Ammon's horn (tissue), 1 donor: ENCODE measurements at regions not wholly inside any gene's neighbourhood (a gene's known extent, or its start where the extent isn't known, plus 50 kb on each side); places are given as distances from the start of the nearest gene placed in this dataset.
A peak's percentile ranks its signal among the peaks of the same experiment; 100 is the strongest.
"Not testable (repeated sequence)": the region's sequence is repeated elsewhere in the genome, so short reads cannot be mapped to it uniquely, and the experiment has no call there.

Experiments
- DNase-seq: peaks from one replicate; pipeline ENCODE4 v3.0.0-alpha.2; 2016; ENCODE audit warnings: low spot score

GRCh38 chr4:1589098-1589497, 95.0 kb downstream of the FAM53A start:
- DNase-seq, result no peak

GRCh38 chr4:1588306-1588705, 95.8 kb downstream of the FAM53A start:
- DNase-seq, result no peak

- no peak for DNase-seq
Measured at GRCh38 chr4:1584498-1584897, 99.6 kb downstream of the FAM53A start.

- DNase-seq, result no peak
Measured at GRCh38 chr4:1583859-1584258, 100.3 kb downstream of the FAM53A start.

DNA sequence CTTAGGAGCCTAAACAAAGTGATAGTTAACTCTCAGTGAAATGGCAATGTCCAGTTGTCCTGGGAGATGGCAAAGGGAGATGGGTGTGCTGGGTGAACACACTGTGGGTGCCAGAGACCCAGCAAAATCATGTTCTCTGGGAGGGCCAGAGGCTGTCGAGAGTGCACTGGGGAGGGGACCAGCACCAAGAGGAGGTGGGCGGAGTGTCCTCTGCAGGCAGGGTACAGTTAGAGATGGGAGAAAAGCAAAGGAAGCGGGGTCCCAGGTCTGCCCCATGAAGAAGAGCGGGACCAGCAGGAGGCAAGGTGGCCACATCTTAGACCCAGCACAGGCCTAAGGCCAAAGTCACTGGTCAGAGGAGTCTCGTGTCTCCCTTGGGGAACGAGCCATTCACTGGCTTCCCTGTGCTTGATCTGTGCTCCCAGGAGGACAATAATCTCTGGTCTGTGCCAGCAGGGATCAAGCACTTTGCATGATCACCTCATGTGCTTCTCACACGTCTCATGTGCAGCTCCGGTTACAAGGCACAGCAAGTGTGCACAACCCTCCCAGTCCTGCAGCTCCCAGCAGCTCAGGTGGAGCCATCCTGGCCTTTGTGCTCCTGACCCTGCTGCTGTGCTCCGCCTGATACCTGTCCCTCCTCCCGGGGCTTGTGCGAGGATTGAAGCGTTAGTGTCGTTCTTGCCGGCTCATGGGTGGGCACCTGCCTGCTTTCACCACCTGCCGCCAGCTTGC, 100.9 kb downstream of the FAM53A start:
- no peak for DNase-seq

GRCh38 chr4:1582227-1582626, 101.9 kb downstream of the FAM53A start:
- no peak for DNase-seq

DNA sequence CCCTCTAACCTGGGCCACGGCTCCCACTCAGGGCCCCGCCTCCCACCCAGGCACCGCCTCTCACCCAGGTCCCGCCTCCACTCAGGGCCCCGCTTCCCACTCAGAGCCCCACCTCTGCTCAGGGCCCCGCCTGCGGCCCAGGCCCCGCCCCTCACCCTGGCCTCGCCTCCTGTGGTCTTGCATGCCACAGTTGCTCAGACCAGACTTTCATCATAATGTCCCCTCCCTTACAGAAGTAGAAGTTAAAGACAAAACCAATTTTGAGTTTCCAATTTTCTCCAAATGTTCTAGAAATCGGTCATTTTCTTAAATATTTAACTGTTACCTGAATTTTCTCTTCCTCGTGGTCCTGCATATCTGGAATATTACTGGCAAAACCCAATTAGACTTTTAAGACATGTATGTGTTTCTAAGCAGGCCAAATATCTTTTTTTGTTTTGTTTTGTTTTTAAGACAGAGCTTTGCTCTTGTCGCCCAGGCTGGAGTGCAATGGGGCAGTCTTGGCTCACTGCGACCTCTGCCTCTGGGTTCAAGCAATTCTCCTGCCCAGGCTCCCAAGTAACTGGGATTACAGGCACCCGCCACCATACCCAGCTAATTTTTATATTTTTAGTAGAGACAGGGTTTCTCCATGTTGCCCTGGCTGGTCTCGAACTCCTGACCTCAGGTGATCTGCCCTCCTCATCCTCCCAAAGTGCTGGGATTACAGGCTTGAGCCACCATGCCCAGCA, 102.8 kb downstream of the FAM53A start:
- DNase-seq, result peak; percentile 79

DNA sequence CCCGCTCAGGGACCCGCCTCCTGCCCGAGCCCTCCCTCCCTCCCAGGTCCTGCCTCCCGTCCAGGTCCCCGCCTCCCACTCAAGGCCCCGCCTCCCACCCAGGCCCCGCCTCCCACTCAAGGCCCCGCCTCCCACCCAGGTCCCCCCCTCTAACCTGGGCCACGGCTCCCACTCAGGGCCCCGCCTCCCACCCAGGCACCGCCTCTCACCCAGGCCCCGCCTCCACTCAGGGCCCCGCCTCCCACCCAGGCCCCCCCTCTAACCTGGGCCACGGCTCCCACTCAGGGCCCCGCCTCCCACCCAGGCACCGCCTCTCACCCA, 103.5 kb downstream of the FAM53A start:
- not testable (repeated sequence) for DNase-seq

DNA sequence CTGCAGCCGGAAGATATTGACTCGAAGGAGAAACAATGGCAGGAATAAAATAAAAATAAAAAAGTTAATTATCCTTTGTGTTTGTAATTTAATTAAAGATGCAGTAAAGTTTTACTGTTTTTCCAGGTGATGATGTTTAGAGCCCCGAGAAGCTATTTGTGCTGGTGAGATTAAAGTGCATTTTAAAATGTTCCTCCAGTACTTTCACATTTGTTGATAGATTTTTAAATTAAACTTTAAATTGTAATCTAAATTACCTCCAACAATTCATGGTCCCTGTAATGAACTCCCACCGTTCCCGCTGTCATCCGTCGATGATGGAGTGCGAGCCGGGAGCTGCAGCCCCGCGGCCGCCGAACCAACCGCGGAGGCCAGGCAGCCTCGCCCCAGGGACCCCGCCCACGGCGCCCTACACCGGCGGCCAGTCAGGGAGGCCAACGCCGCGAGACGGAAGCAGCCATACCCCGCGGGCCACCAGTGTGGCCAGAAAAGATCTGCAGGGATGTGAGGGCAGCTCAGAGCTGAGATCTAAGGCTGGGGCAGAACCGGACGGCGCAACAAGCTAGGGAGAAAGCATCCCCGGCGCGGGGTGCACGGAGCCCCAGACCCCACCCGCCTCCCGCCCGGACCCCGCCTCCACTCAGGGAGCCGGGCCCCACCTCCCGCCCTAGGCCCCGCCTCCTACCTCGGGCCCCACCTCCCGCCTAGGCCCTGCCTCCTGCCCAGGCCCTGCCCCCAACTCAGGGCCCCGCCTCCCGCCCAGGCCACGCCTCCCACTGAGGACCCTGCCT, 104.0 kb downstream of the FAM53A start:
- DNase-seq, result peak; percentile 80

DNA sequence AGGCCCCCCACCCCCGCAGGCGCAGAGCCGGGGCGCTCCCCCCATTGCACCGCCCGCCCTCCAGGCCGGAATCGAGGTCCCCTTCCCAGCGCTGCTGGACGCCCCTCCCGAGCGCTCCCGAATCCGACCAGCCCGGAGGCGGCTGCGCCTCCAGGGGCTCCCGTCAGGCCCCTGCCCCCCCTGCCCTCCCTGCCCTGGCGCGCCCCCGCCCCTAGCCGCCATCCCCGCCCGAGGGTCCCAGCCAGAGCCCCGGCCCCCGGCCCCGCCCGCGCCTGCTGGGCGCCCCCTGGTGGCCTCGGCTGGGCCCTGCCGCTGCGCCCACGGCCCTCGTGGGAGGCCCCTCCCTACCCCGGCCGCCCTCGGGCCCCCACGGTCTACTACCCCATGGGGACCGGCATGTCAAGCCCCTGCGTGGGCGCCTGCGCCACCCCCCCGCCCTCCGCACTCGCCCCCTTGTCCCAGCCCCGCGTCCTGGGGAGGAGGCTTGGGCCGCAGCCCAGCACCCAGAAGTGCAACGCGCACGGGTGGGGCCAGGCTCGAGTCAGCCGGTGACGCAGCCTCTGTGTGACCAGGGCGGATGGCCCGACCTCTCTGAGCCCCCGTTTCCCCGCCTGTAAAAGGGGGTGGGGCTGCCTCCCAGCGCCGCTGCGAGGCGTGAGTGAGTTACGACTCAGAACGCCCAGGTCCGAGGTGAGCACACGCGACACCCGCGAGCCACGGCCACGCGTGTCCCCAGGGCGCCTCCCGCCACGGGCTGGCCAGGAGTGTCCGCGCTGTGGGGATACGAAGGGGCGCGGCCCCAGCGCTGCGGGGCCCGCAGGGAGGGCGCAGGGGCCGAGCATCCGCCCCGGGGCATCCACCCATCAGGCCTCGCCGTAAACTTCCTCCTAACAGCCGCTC, 104.9 kb downstream of the FAM53A start:
- DNase-seq, result peak; percentile 38

DNA sequence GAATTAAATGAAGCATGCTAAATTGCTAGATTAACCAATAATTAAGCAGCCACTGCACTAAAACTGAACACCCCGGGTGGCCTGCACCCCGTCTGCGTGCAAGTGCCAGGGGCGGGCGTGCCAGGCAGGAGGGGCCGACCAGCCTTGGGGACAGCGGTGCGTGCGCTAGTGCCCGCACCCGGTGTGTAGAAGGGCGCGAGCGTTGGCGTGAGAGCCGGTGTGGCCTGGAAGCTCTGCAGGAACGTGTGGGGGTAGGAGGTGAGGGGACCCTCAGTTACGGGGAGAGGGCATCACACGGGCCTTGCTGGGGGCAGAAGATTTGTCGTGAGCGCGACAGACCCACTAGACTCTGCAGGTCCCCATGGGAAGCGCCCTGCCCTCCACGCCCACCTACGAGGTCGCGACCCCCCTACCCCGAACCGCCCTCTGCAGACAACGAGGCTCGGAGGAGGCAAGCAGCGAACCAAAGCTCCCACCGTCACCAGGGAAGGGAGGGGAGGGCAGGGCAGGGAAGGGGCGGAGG, 105.8 kb downstream of the FAM53A start:
- no peak for DNase-seq

DNA sequence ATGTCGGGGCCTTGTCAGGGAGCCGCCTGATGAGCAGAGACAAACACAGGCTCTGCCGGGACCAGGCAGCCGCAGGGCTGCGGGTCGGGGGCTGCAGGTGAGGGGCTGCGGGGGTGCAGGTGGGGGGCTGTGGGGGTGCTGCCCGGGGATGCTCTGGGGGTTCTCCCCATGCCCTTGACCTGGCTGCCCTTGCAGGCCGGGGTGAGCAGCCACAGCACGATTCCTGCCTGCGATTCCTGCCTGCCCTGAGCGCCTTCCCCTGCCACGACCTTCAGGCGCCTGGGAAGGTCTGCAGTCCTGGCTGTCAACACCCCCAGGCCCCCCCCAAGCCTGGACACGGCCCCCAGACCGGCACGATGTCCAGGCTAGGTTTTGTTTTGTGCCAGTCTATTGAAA, 106.3 kb downstream of the FAM53A start:
- no peak for DNase-seq

- no peak for DNase-seq
Measured at GRCh38 chr4:1576961-1577821, 106.9 kb downstream of the FAM53A start.

GRCh38 chr4:1576304-1576960, 107.7 kb downstream of the FAM53A start:
- DNase-seq, result no peak

- no peak for DNase-seq
Measured at GRCh38 chr4:1575418-1576303, 108.5 kb downstream of the FAM53A start.

DNA sequence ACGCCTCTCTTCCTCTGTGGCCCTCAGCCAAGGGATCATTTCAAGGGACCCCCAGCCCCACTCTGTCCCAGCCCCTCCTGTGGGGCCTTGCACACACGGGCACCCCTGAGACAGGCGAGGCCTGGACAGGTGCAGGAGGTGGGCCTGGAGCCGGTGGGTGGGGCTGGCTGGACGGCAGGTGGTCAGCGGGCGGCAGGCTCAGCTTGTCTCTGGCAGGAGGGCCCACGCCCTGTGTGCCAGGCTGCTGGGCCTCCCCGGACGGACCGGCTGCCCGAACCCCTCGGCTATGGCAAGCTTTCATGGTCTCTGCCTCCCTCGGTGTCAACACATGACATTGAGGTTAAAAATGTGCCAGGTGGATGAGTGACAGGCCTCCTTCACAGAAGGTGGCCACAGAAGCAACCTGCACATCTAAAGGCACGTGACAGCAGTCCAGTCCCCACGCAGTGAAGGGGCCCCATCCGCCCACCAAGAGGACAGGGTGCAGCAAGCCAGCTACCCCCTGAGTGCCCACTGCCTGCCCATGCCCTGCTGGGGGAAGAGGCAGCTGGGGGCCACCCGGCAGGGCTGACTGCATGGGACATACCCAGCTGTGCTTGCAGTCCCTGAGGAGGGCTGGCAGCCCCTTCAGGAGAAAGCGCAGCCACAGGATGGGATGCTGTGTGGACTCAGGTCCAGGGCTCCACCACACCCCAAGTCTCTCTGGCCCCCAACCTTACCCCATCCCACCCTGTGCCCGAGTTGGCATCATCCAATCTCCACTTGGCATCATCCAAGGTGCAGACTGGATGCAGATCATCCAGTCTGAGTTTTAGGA, 109.3 kb downstream of the FAM53A start:
- DNase-seq, result no peak

DNA sequence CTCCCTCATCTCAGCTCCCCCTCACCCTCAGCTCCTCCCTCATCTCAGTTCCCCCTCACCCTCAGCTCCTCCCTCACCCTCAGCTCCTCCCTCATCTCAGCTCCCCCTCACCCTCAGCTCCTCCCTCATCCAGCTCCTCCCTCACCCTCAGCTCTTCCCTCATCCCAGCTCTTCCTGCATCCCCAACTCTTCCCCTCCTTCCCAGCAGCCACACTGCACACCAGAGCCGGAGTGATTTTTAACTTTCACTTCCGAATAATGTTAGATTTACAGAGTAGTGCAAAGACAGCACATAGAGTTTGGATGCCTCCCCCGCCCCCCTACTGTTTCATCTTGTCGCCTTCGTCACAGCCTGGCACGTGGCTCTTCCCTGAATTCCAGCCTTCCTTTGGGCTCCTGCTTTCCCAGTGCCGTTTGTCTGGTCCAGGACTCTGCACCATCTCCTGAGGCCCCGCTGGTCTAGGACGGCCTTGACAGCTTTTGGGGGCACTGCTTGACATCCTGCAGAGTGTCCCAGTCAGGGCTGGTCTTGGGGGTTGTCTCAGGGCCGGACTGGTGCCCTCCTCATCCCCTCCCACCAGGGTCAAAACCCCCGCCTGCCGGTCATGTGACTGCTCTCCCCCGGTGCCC, 110.2 kb downstream of the FAM53A start:
- DNase-seq, result no peak
